ENCODE measurements at regions not wholly inside any gene's neighbourhood (a gene's known extent, or its start where the extent isn't known, plus 50 kb on each side); places are given as distances from the start of the nearest gene placed in this dataset.
"Not testable (repeated sequence)": the region's sequence is repeated elsewhere in the genome, so short reads cannot be mapped to it uniquely, and the experiment has no call there.

DNA sequence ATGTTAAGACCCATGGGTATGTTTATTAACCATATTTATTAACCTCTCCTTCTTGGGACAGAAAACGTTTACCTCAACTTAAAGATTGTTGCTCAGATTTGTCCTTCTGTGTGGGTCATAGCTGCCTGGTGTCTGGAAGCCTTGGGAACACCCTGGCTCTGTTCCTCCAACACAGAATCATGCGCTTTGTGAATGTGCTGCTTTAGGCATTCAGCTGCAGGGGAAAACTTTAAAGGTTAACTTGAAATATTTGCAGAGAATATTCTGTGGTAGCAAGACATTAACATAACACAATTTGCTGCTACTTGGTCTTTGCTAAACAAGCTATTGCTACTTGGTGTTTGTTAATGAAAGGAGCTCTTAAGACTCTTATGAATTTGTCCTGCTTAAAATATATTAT is 50.5 kb upstream of the THOC3 start:
- not testable (repeated sequence) for DNase-seq

- DNase-seq: not testable (repeated sequence)
Measured at GRCh38 chr5:176020852-176021251, 52.7 kb upstream of the THOC3 start.

- DNase-seq: not testable (repeated sequence)
Measured at GRCh38 chr5:176023535-176023934, 55.4 kb upstream of the THOC3 start.

DNA sequence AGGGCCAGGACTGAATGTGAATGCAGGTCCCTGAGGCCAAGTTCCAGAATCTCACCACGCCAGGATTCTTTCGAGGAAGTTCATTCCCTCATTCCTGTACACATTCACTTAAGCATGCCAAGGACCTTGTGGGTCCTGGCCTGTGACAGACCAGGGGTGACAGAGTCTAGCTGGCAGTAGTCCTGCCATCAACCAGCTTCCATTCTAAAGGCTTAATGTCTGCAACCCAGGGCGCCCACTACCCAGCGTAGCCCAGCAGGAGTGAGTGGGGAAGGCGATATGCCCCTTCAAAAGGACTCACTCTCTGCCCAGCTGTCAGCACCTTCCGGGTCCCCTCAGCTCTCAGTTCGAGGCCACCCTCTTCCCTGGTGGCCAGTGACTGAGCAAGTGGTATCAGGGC is 61.3 kb upstream of the THOC3 start:
- DNase-seq: not testable (repeated sequence)

DNA sequence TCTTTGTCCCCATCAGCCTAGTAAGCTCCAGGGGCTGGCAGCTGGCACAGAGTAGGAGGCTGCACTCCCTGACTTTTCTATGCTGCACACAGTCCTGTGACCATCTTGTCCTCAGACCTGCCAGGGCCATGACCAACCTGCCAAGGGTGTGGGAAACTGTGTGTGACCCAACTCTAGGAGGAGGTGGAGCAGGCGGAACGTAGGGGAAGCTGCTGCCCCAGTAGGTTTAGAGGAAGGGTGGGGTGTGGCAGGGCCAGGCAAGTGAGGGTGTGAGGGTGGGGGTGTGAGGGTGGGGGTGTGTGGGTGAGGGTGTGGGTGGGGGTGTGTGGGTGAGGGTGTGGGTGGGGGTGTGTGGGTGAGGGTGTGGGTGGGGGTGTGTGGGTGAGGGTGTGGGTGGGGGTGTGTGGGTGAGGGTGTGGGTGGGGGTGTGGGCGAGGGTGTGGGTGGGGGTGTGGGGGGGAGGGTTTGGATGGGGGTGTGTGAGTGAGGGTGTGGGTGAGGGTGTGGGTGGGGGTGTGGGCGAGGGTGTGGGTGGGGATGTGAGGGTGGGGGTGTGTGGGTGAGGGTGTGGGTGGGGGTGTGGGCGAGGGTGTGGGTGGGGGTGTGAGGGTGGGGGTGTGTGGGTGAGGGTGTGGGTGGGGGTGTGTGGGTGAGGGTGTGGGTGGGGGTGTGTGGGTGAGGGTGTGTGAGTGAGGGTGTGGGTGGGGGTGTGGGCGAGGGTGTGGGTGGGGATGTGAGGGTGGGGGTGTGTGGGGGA is 62.4 kb upstream of the THOC3 start:
- DNase-seq: not testable (repeated sequence)

DNA sequence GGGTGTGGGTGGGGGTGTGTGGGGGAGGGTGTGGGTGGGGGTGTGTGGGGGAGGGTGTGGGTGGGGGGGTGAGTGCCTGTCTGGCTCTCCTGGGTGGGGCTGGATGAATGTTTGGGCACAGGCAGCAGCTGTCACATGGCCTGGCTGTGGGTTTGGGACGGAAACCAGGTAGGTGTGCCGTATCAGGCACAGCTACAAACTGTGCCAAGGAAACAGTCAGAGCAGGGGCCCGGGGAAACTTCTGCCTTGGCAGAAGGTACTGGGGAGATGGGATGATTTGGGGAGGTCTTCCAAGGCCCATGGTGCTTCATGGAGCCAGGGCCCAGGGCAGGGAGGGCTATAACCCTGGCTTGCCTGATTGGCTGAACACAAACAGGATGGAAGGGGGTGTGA is 63.0 kb upstream of the THOC3 start:
- DNase-seq: not testable (repeated sequence)

DNA sequence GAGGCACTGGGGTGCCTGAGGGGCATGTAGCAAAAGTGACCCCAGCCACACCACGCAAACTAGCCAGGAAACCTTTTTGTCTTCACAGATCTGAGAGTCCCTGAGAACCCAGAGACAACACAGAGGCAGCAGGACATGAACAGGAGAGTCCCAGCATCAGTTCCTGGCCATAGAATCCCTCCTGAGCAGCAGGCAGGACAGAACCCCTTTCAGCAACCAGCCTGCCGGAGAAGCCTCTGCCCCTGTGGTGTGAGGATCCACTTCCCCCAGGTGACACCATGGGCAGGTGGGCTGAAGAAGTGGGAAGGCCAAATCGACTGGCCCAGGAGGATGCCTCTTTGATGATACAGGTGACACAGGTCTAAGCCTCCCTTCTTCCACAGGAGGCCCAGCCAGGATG is 65.1 kb upstream of the THOC3 start:
- DNase-seq: not testable (repeated sequence)

- not testable (repeated sequence) for DNase-seq
Measured at GRCh38 chr5:176034407-176035200, 66.5 kb upstream of the THOC3 start.

GRCh38 chr5:176035201-176035530 is 67.1 kb upstream of the THOC3 start:
- not testable (repeated sequence) for DNase-seq

- not testable (repeated sequence) for DNase-seq
Measured at GRCh38 chr5:176035816-176036308, 67.7 kb upstream of the THOC3 start.

DNA sequence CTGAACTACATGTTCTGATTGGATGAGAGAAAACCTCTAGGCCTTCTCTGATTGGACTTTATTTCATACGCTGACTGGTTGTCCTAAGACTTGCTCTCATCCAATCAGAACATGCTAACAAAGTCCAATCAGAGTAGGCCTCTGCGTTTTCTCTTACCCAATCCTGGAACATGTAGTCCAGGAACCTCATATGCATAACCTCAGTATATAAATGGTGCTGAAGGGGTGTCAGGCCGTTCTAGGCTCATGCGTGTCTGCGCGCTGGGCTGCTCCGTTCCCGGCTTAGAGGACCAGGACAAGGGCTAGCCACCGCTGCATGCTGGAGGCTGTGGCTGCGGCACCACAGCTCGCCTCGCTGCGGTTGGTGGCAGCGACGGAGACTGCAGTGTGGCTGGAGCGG is 68.3 kb upstream of the THOC3 start:
- DNase-seq: not testable (repeated sequence)

DNA sequence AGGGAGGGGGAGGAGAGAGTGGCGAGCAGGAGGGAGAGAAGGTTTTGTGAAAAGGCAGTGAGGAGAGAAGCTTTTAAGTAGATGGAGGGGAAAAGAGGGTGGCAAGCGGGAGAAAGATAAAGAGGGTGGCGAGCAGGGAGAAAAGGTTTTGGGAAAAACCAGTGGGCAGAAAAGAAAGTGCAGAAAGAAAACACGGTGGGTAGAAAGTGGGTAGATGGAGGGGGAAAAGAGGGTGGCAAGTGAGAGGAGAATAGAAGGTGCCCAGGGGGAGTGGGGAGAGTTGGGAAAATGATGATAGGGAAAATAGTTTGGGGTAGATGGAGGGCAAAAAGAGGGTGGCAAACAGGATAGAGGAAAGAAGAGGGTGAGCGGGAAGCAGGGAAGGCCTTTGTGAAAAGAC is 69.1 kb upstream of the THOC3 start:
- DNase-seq: not testable (repeated sequence)

- DNase-seq: not testable (repeated sequence)
Measured at GRCh38 chr5:176040105-176040801, 72.1 kb upstream of the THOC3 start.

GRCh38 chr5:176041248-176041994 is 73.3 kb upstream of the THOC3 start:
- DNase-seq: not testable (repeated sequence)

DNA sequence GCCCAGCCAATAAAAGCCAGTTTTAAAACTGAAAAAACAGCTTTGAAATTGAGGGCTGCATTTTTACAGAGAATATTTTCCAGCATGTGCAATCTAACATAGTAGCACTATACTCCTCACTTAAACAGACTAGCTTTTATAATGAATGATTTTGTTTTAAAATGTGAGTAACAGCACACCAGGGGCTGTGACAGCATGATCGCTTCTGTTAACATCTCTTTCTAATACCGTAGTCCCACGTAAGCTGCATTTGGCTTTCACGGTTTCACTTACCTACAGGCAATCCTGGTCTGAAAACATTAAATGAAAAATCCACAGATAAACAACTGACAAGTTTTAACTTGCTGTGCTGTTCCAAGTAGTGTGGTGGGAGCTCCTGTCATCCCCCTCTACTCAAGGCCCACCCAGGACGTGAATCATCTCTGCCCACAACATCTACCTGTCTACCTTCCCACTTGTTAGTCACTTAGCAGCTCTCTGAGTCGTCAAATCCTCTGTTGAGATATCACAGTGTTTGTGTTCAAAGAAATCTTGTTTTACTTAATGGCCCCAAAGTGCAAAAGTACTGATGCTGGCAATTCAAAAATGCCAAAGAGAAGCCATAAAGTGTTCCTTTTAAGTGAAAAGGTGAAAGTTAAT is 74.0 kb upstream of the THOC3 start:
- DNase-seq: not testable (repeated sequence)

DNA sequence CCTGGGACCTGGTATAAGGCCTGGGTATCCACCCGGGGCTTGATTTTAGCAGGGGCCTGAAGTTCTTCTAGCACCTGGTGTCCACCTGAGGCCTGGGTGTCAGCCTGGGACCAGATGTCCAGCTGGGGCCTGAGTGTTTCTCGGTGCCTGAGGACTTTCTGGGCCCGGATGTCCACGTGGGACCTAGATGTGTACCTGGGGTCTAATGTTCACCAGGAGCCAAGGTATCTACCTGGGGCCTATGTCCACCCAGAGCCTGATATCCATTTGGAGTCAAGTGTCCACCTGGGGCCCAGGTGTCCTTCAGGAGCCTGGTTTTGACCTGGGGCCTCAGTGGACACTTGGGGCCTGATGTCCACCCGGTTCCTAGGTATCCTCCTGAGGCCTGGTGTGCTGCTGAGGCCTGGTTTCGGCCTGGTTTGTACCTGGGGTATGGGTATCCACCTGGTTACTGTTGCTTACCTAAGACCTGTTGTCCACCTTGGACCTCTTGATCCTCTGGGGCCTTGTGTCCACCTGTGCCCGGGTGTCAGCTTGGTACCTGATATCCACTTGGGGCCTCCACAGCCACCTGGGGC is 75.2 kb upstream of the THOC3 start:
- DNase-seq: not testable (repeated sequence)

- DNase-seq: not testable (repeated sequence)
Measured at GRCh38 chr5:176043986-176044385, 75.9 kb upstream of the THOC3 start.

- DNase-seq: not testable (repeated sequence)
Measured at GRCh38 chr5:176044431-176044830, 76.3 kb upstream of the THOC3 start.

GRCh38 chr5:176045442-176045841 is 77.3 kb upstream of the THOC3 start:
- DNase-seq: not testable (repeated sequence)

- not testable (repeated sequence) for DNase-seq
Measured at GRCh38 chr5:176048671-176049070, 80.6 kb upstream of the THOC3 start.
